ENCODE measurements at regions not wholly inside any gene's neighbourhood (a gene's known extent, or its start where the extent isn't known, plus 50 kb on each side); places are given as distances from the start of the nearest gene placed in this dataset.
"Not testable (repeated sequence)": the region's sequence is repeated elsewhere in the genome, so short reads cannot be mapped to it uniquely, and the experiment has no call there.

DNA sequence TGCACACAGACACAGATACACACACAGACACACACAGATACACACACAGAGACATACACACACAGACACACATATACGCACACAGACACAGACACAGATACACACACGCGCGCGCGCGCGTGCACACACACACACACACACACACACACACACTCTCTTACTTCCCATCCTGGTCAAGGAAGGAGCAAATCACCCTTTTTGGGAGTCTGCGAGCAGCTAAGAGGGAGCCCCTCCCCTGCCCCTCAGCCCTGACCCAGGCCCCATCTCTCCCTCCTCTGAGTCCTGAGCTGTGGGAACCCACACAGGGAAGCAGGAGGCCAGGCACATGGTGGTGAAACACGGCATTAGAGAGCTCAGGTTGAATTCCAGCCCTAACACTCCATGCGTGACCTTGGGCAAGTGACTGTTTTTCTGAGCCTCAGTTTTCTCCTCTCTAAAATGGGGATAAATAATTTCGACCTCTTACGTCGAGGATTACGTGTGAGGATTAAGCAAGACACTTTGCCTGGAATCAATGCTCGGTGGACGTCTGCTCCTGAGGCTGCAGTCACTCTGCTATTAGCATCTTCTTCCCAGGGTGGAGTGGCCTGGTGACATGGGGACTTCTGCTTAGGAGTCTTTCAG lies 191.5 kb downstream of the TBC1D2B start:
- H3K27ac ChIP-seq; H3K27me3 ChIP-seq (replicated peaks); DNase-seq (ENCODE audit: low read depth in 1 of 2, low spot score in 2 of 2); H3K36me3 ChIP-seq; H3K4me3 ChIP-seq; H3K9me3 ChIP-seq (replicated peaks): not testable (repeated sequence)
- peaks cover 20% of the 10 kb centered on the region for H3K4me1 ChIP-seq (replicated peaks)

DNA sequence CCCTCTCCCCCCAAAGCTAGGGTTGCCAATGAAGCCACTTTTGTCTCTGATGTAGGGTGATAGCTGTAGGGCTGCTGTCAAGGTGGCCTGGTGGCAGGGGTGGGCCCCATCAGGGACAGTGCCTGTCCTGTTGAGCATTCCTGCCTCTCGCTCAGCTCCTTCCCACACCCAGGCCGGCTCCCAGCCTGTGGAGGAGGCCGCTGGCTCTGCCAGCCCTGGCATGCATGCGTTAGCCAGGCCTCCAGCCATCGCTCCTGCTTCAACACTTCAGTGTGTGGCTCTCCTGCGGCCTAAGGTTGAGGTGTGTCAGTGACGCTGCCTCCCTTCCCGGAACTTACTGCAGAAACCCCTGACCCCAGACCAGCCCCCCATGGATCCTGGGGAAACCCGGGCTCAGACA lies 194.5 kb downstream of the TBC1D2B start:
- H3K9me3 ChIP-seq (replicated peaks); H3K4me3 ChIP-seq; H3K27me3 ChIP-seq (replicated peaks); H3K36me3 ChIP-seq; H3K27ac ChIP-seq; DNase-seq (ENCODE audit: low read depth in 1 of 2, low spot score in 2 of 2): not testable (repeated sequence)
- H3K4me1 ChIP-seq (replicated peaks) = peaks cover 12% of the 10 kb centered on the region

DNA sequence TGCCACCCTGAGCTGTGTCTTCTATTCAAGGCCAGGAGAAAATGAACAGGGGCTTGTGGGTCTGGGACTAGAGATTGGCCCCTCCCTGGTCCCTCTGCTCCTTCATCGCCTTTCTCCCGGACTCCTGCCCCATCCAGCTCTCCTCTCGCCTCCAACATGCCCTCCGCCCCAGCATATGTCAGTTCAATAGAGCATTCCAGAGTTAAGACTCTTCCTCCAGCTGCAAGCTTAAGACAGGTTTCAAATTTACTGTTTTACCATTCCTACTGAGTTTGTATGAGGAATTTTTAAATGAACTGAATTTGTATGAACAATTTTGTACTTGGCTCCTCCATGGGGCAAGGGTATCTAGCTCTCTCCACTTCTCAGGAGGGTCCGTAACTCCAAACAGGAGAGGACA lies 195.6 kb downstream of the TBC1D2B start:
- DNase-seq (ENCODE audit: low read depth in 1 of 2, low spot score in 2 of 2) = no peak
- Histone ChIP-seq H3K27me3 (replicated peaks) (no peaks in the 10 kb centered on the region), H3K36me3 (no peaks in the 10 kb centered on the region), H3K27ac (no peak overlapping the region), H3K4me1 (replicated peaks) (peaks cover 10% of the 10 kb centered on the region), H3K9me3 (replicated peaks) (no peaks in the 10 kb centered on the region), H3K4me3 (no peak overlapping the region)

DNA sequence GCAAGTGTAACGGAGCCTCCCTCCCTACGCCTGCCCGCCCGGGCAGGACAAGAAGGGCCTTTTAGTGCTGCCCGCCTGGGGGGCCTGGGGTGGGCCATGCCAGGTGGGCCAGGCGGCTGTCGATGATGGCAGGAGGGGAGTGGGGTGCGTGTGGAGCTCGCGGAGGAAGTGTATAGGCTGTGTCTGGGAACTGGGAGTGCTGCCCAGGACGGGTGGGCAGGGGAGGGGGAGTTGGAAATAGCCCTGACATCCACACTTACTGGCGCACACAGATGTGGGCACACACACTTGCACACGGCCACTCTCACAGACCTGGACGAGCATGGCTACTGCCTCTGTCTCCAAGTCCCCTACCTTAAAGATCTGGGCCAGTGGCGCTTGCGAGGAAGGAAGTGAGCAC lies 196.0 kb downstream of the TBC1D2B start:
- not testable (repeated sequence) for H3K9me3 ChIP-seq (replicated peaks); H3K36me3 ChIP-seq; H3K27ac ChIP-seq; H3K4me3 ChIP-seq; H3K27me3 ChIP-seq (replicated peaks); DNase-seq (ENCODE audit: low read depth in 1 of 2, low spot score in 2 of 2)
- H3K4me1 ChIP-seq (replicated peaks) = peaks cover 10% of the 10 kb centered on the region

DNA sequence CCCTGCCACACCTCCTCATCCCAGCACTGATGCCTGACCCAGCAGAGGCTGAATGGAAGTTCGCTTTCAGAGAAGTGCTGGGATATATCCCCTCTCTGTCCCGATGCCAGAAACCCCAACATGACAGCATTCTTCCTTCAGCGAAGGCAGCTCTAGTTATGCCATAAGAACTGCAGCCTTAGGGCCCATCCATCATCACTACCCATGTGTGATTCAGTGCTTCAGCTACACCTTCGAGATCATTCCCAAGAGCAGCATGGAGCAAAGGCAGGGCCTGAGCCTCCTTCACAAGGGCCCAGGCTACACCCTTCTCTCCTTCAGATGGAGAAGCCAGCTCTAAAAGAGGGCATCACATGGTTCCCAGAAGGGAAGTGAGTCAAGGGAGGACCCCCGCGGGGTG lies 198.0 kb downstream of the TBC1D2B start:
- H3K4me1 ChIP-seq (replicated peaks); H3K27ac ChIP-seq; H3K9me3 ChIP-seq (replicated peaks); H3K27me3 ChIP-seq (replicated peaks); H3K36me3 ChIP-seq; DNase-seq (ENCODE audit: low read depth in 1 of 2, low spot score in 2 of 2); H3K4me3 ChIP-seq: not testable (repeated sequence)

DNA sequence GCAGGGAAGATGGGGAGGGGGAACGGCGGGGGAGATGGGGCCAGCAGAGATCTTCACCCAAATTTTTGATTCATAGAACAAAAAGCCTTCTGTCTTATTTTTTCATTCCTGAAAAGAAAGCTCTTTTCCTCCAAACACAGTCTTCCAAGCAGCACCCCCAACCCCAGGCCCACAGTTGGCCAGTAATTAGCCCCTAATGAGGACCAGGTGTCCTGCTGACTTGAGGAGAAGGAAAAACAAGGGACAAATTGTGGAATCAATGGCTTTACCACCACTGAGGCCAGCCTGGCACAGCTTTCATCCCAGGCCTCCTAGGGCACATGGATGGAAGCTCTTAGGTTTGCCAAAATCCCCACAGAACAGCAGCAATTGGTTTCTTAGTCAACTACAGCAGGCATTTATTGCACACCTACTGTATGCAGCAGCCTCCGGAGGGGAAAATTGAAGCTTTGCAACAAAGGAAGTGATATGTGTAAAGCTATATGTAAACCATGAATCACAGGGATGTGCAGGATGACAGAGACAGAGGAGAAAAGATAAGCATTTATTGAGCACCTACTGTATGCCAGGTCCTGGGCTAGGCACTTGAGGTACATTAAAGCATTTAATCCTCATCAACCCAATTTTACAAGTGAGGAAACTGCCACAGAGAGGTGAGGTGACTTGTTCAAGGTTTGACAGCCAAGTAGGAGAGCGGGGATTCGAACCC lies 199.5 kb downstream of the TBC1D2B start:
- H3K4me1 ChIP-seq (replicated peaks) = no peaks in the 10 kb centered on the region
- H3K4me3 ChIP-seq = no peak overlapping the region
- no peak overlapping the region for H3K27ac ChIP-seq
- H3K27me3 ChIP-seq (replicated peaks) = no peaks in the 10 kb centered on the region
- no peaks in the 10 kb centered on the region for H3K36me3 ChIP-seq
- H3K9me3 ChIP-seq (replicated peaks) = no peaks in the 10 kb centered on the region
- DNase-seq (ENCODE audit: low read depth in 1 of 2, low spot score in 2 of 2) = no peak

DNA sequence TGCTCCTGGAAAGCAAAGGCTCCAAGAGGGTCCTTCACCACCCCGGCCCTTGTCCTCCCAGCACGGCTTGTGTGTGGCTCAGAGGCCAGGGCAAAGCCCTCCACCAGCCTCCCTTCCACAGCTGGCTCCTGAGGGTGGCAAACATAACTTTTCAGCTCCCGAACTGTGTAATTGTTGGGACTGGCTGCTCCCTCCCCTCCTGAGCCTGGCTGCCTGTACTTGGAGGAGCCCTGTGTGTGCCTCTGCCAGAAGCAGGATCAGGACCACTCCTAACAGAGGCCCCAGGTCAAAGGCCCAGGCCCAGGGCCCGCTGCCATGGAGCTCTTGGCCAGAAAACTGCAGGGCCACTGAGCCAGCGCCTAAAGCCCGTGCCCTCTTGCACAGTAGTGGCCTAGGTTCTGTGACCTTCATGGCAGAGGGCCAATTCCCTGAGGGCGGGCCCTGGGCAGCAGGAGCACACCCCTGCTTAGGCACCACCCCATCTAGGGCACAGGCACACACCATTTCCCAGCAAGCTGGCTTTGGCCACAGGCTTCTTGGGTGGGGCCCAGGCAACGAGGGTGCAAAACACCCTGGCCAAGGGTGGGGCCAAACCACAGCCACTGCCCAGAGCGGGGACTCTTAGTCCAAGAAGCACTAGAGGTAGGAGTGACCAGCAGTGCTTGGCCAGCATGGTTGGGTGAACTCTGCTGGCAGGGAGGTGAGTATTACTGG lies 201.2 kb downstream of the TBC1D2B start:
- H3K4me3 ChIP-seq; H3K9me3 ChIP-seq (replicated peaks); H3K4me1 ChIP-seq (replicated peaks); H3K27me3 ChIP-seq (replicated peaks); DNase-seq (ENCODE audit: low read depth in 1 of 2, low spot score in 2 of 2); H3K36me3 ChIP-seq; H3K27ac ChIP-seq: not testable (repeated sequence)

DNA sequence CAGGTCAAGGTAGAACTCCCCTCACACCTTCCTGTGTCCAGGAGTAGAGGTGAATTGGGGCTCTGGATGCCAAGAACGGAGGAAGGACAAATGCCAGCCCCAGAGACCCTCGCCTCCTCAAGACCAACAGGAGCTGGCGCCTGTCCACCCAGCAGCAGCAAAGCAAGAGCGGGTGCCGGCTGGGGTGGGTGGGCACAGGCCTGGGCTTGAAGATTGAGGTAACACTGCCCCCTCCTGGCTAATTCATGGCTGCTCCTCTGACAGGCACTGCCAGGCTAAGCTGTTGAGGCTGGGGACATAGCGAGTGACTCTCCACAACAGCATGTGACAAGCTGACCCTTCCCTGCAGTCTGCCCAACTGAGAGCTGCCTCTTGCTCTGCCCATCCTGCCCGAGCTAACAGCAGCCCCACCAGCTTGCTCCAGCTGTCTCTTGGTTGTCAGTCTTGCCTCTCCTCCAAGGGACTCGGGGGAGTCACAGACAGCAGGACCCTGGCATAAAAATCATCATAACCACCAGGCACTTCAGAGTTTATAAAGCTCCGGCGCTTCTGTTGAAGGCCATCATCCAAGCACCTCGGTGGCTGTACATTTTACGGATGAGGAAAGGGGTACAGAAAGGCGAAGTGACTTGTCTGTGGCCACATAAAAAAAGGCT lies 202.3 kb downstream of the TBC1D2B start:
- H3K27me3 ChIP-seq (replicated peaks); H3K4me3 ChIP-seq; H3K9me3 ChIP-seq (replicated peaks); H3K36me3 ChIP-seq; H3K4me1 ChIP-seq (replicated peaks); H3K27ac ChIP-seq: not testable (repeated sequence)
- peak; percentile 12 to 61 for DNase-seq (ENCODE audit: low read depth in 1 of 2, low spot score in 2 of 2)

DNA sequence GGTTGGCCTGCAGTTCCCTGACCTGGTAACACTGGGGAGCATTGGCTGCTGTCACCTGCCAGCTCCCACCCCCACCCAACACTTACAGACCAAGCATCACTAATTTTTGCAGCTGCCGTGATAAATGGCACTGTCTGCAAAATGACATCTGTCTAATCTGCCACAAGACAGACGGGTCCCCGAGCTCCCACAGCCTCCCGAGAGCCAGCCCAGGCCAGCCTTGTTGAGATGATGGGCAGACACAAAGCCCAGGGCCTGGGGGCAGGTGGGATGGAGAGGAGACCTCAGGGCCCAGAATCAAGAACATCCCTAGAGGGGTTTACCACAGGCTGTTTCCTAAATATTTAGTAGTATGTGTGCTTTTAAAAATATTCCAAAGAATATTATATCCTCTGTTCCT lies 203.4 kb downstream of the TBC1D2B start:
- Histone ChIP-seq H3K4me3 (no peak overlapping the region), H3K9me3 (replicated peaks) (no peaks in the 10 kb centered on the region), H3K27ac (no peak overlapping the region), H3K36me3 (no peaks in the 10 kb centered on the region), H3K27me3 (replicated peaks) (no peaks in the 10 kb centered on the region), H3K4me1 (replicated peaks) (no peaks in the 10 kb centered on the region)
- DNase-seq (ENCODE audit: low read depth in 1 of 2, low spot score in 2 of 2) = no peak

DNA sequence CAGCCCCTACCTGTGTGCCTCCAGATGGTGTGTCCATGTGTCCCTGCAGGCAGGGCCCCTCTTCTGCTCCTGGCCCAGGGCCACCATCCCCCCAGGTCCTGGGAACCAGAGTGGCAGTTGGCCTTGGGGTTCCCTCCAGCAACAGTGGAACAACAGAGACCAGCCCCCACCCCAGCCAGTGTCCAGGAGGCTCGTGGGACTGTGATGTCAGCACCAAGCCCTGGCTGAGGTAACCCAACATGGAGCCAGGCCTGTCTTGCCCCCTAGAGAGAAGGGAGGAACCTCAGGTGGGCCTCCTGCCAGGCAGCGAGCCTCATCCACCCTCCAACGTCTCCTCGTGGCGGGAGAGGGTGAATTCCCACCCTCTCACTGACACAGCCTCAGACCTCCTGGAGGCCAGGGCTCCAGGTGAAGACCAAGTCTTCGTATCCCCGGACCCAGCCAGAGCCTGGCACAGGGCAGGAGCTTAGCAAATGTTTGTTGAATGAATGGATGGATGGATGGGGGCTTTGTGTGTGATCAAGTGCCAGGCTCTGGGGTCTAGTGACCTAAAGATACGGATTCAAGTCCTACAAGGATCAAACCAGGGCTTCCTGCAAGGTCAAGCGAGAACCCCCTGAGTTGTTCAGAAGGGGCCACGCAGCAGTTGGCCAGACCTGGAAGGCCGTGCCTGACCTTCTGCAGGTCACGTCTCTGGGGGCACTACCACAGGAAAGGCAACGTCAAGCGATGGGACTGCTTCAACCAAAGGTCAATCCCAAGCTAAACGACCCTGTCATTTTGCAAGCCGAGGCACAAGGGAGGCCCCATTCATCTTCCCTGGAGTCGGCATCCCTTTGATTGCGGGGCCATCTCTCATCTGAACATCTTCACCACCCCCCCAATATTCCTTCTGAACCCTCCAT lies 204.7 kb downstream of the TBC1D2B start:
- not testable (repeated sequence) for H3K27me3 ChIP-seq (replicated peaks); H3K36me3 ChIP-seq; H3K4me1 ChIP-seq (replicated peaks); DNase-seq (ENCODE audit: low read depth in 1 of 2, low spot score in 2 of 2); H3K9me3 ChIP-seq (replicated peaks); H3K4me3 ChIP-seq; H3K27ac ChIP-seq

DNA sequence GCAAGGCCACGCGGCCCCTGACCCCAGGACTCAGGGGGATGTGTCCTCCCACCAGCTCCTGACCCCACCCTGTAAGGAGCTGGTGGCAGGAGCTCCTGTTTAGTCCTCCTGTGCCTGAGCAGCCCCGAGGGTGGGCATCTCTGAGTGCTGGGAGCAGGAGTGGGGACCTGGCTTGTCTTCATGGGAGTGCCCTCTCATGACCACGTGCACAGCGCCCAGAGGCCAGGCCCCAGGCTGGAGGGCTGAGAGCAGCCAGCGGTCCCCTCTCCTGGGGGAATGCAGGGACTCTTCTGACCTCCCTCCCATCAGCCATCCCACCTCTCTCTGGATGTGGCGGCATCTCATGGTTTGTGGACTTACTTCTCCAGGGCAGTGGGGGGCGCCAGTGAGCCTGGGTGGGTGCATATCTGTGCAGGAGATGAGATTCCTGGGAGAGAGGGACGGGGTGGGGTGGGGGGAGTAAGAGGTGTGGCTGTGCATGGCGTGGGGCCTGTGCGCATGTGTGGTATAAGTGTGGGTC lies 205.6 kb downstream of the TBC1D2B start:
- DNase-seq (ENCODE audit: low read depth in 1 of 2, low spot score in 2 of 2) = no peak
- no peak overlapping the region for H3K27ac ChIP-seq
- H3K4me3 ChIP-seq = no peak overlapping the region
- no peaks in the 10 kb centered on the region for H3K36me3 ChIP-seq
- no peaks in the 10 kb centered on the region for H3K27me3 ChIP-seq (replicated peaks)
- no peaks in the 10 kb centered on the region for H3K4me1 ChIP-seq (replicated peaks)
- H3K9me3 ChIP-seq (replicated peaks) = no peaks in the 10 kb centered on the region

DNA sequence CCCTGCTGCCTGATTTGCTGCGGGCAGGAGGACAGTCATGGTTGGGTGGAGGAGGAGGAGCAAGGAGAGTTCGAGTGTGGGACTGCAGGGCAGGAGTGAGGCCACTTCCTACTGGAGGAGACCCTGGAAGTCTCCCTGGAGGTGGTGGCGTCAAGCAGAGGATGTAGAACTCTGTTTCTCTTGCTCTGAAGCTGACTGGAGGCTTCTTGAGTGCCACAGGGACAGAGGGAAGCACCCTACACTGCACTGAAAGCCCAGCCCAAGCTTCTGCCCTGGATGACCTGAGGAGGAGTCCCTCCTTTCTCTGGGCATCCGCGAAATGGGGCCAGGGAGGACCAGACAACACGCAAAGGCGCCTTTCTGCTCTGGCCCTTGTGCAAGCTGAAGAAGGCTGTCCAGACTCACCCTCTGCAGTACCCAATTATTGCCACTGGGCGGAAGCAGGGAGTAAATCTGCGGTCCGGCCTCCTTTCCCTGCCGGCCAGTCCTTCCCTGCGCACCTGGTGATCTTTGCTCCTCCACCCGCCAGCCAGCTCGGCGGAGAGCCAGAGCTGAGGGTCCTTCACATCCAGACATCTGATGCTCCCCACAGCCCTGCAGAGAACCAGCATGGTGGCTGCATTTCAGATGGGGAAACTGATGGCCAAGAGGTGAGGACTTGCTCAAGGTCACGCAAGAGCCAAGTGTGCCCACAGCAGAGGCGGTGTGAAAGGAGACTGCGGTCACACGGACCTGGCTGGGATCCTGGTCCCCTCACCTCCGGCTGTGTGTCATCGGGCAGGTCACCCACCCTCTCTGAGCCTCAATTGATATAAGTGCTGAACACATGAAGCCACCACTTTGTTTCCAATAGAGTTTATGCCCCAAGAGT lies 207.1 kb downstream of the TBC1D2B start:
- Histone ChIP-seq H3K9me3 (replicated peaks) (no peaks in the 10 kb centered on the region), H3K27ac (no peak overlapping the region), H3K4me3 (no peak overlapping the region), H3K4me1 (replicated peaks) (no peaks in the 10 kb centered on the region), H3K27me3 (replicated peaks) (no peaks in the 10 kb centered on the region), H3K36me3 (no peaks in the 10 kb centered on the region)
- DNase-seq (ENCODE audit: low read depth in 1 of 2, low spot score in 2 of 2) = peak; percentile 51 to 67
